Stimulated activated CD8-positive, alpha-beta memory T cell treated with anti-CD3 and anti-CD28 coated beads, Interleukin-4, amount 100 ng/mL, for 4 hours (primary cell): ENCODE measurements at regions not wholly inside any gene's neighbourhood (a gene's known extent, or its start where the extent isn't known, plus 50 kb on each side); places are given as distances from the start of the nearest gene placed in this dataset.
"Not testable (repeated sequence)": the region's sequence is repeated elsewhere in the genome, so short reads cannot be mapped to it uniquely, and the experiment has no call there.

ENCODE experiments used
- DNase-seq, 2 donors: peaks; one replicate each; pipeline ENCODE4 v3.0.0-alpha.2; 2020; ENCODE audit warnings: low read depth in 2 of 2, low spot score in 1 of 2

GRCh38 chr18:10164271-10165071, 250.7 kb downstream of the VAPA start:
- no peak for DNase-seq

- no peak for DNase-seq
Observed at GRCh38 chr18:10166164-10166807, 252.5 kb downstream of the VAPA start.

DNA sequence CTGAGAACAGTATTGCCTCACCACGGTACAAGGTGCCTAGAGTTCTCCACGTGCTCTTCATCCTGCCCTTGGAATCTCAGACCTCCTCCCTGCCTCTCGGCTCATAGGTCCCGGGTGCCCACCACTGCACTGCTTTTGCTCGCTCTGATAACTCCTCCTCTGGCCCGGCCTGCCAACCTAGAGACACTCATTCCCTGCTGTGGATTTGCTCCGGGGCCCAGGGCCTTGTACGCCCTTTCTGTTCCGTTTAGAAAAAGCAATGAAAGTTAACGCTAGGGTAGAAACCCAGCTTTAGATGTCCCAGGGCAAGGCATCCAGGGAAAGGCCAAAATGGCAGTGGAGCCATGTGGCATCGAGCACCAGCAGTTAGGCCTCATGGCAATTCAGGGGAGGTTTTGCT, 253.9 kb downstream of the VAPA start:
- no peak for DNase-seq

GRCh38 chr18:10168477-10168876, 254.7 kb downstream of the VAPA start:
- DNase-seq: no peak

DNA sequence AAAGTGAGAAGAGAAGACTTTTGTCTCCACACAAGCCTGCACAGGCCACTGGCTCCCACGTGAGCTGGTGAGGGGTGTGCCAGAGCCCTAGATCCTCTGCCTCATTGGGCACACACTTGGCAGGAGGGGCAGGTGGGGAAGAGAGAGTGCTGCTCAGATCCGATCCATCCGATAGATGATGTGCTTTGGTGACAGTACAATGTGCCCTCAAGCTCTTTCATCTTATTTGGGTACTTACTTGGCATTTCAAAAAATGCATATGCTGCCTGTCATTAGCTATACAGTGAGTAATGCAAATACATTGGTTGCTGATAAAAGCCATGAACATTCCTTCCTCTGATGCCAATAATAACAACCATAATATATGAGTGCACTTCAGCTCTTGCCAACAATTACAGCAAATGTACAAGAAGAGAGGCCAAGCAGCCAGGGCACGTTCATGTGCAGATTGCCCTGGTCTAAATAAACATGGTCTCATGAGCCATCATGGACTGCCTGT, 255.3 kb downstream of the VAPA start:
- DNase-seq: no peak

- no peak for DNase-seq
Observed at GRCh38 chr18:10169814-10170213, 256.0 kb downstream of the VAPA start.

GRCh38 chr18:10170375-10170774, 256.6 kb downstream of the VAPA start:
- DNase-seq: no peak

DNA sequence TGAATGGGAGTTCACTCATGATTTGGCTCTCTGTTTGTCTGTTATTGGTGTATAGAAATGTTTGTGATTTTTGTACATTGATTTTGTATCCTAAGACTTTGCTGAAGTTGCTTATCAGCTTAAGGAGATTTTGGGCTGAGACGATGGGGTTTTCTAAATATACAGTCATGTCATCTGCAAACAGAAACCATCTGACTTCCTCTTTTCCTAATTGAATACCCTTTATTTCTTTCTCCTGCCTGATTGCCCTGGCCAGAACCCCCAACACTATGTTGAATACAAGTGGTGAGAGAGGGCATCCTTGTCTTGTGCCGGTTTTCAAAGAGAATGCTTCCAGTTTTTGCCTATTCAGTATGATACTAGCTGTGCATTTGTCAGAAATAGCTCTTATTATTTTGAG, 261.5 kb downstream of the VAPA start:
- not testable (repeated sequence) for DNase-seq

GRCh38 chr18:10179326-10179725, 265.5 kb downstream of the VAPA start:
- DNase-seq: not testable (repeated sequence)

DNA sequence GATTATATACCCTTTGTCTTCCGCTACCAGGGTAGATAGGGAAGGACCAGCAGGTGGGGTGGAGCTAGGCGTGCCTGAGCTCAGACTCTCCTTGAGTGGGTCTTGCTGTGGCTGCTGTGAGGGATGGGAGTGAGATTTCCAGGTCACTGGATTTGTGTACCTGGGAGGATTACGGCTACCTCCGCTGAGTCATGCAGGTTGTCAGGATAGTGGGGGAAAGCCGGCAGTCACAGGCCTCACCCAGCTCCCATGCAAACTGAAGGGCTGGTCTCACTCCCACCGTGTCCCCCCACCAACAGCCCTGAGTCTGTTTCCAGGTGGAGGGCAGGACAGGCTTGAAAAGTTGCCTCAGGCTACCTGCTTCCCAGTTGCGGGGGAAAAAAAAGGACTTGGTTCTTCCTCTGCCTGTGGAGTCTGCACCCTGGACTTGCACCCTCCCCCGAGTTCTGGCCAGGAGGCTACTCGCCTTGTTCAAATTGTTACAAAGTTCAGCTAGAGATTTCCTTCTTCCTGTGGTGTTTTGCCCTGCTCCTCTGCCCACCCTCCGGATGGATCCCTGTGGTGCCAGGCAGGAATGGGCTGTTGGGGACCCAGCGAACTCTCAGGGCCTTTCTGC, 268.3 kb downstream of the VAPA start:
- DNase-seq: no peak

GRCh38 chr18:10184776-10185175, 269.7 kb upstream of the APCDD1 start:
- DNase-seq: no peak

GRCh38 chr18:10188971-10189810, 265.2 kb upstream of the APCDD1 start:
- no peak for DNase-seq

DNA sequence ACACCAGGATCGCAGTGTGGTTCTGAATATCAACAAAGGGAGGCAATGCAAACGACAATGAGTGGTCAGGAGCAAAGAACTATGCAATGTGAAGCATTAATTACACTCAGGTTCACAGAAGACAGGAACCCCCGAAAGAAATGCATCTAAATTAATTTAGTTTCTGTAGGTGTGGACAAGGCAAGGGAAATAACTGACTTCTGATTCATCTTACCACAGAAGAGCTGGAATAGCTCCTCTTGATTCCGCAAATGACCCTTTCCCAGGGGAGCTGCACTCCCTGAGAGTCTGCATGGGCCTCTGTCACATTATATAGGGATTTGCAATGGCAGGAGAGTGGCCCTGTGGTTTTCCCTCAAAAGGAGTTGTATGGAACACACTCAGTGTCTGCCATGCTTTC, 263.9 kb upstream of the APCDD1 start:
- no peak for DNase-seq

DNA sequence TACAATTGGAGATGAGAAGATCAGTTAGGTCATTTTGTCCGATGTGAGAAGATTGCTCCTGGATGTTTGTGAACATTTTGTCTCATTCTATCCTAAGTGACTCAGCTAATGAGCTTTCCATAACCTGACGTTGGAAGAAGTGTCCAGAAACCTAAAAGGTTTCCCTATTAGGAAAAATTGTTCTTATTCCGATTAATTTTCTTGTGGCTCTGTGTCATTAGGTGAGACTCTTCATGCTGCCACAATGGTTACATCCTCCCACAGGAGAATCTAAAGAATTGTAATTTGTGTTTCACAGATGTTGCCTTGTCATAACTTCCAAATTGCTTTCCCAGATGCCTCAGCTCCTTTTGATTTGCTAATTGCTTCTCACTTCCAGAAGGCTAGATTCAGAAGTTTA, 261.0 kb upstream of the APCDD1 start:
- DNase-seq: no peak

DNA sequence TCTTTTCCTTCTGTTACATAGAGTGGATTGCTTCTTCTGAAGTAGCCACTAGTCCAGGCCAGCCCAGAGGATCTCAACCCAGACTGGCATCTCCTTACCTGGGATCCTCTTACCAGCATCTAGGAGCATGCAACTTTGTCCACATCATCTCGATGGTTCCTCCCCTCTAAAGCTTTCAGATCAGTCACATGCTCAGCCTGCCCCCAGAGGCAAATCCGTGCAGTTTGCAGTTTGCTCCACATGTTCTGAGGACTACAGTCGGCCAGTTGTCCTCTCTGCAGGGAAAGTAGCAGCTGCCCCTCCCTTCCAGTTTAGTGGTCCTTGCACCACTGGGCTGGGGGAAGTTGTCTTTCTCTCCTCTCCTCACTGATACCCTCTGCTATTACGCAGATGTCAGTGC, 259.8 kb upstream of the APCDD1 start:
- DNase-seq: no peak

DNA sequence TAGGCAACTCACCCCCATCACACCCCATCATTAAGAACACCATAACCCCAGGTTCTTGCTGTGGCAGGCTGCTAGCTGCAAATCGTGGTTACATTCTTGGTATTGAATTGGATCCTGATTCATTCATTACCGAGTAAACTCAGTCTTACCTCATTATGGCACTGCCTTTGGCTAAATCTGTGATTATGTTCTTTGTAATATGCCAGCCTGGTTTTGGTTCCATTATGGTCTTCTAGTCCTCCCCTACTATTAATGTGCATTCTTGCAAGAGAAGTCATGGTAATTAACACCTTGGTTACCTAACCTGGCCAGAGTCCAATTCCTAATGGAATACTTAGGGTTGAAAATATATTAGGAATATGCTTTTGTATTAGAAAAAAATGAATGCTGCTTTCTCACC, 258.9 kb upstream of the APCDD1 start:
- no peak for DNase-seq

DNA sequence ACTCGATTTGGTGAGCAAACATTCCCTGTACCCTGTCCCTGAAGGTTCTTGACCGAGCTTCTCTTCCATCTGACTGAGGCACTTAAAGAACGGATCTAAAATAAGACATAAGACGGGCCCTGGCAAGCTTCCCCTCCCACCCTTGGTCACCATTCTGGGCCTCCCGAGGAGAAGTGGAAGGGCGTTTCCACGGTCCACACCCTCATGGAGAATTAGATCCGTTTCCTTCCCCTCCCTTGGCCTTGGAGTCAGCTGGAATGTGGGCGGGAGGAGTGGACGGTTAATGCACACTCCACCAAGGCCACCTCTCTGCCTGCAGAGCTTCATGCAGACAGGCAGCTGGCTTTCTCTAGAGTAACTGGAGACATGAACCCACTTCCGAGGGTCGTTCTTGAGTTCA, 257.3 kb upstream of the APCDD1 start:
- DNase-seq: no peak

- no peak for DNase-seq
Observed at GRCh38 chr18:10201226-10201625, 253.2 kb upstream of the APCDD1 start.

DNA sequence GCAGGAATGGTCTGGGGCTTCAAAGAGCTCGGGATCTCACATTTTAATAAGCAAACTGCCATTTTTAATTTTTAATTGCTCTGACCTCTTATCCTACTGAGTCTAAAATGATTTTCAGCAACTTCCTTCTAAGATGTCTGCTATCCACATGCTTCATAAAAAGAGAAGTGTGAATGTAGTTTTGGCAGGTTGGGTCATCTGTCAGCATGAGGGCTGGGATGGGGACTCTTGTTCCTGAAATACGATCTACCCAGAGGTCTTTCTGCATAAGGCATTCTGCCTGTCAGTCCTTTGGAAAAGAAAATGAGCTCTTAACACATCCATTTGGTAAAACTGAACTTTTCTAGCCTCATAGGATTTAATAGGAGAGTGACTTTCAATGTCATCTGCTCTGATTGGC, 252.8 kb upstream of the APCDD1 start:
- DNase-seq: no peak

- no peak for DNase-seq
Observed at GRCh38 chr18:10202845-10203321, 251.6 kb upstream of the APCDD1 start.

DNA sequence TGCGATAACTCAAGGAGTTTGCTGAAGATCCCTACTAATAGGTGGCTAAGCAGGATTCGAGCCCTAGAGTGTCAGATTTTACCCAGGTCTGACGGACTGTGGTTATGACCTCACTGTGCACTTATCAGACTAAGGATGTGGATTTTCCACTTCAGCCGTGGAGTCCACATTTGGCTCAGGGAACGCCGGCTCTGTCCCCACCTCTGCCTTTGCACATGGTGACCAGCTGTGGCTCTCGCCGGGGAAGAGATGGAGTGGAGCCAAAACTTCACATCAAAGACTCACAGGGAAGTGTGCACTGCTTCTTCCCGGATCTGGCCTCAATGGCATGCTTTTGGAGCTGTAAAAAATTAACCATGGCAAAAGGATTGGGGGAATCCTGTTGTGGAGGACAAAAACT, 249.3 kb upstream of the APCDD1 start:
- no peak for DNase-seq
